Brain microvascular endothelial cell (primary cell): ENCODE measurements at regions not wholly inside any gene's neighbourhood (a gene's known extent, or its start where the extent isn't known, plus 50 kb on each side); places are given as distances from the start of the nearest gene placed in this dataset.
"Not testable (repeated sequence)": the region's sequence is repeated elsewhere in the genome, so short reads cannot be mapped to it uniquely, and the experiment has no call there.

ENCODE experiments used
- DNase-seq: peaks from one replicate; pipeline ENCODE4 v3.0.0-alpha.2; 2020
- H3K27ac ChIP-seq: fragments of 250-450 bp; sonication (Bioruptor Pico); 2 replicates; pipeline ENCODE4 v1.5.1; 2020; ENCODE audit warnings: mild to moderate bottlenecking, moderate library complexity
- H3K27me3 ChIP-seq: fragments of 250-450 bp; sonication (Bioruptor Pico); replicated peaks from 2 replicates; pipeline ENCODE4 v1.5.1; 2020; ENCODE audit warnings: mild to moderate bottlenecking
- H3K36me3 ChIP-seq: fragments of 250-450 bp; sonication (Bioruptor Pico); replicated peaks from 2 replicates; pipeline ENCODE4 v1.5.1; 2020; ENCODE audit warnings: mild to moderate bottlenecking
- H3K4me3 ChIP-seq: 2 replicates; pipeline ENCODE4 v1.5.1; 2011; ENCODE audit warnings: low read depth, mild to moderate bottlenecking, control low read depth, low read length, moderate library complexity
- in situ Hi-C: cut with HindIII; loops from 2 replicates; pipeline ENCODE4 v1.10.0; 2017; ENCODE audit warnings: low sequenced_read_pairs, low pct_ligation_motif_present
- TF ChIP-seq, protein P1 (sequence below): IDR thresholded peaks from 2 replicates; pipeline ENCODE4 v1.5.1; 2011; ENCODE audit warnings: low read depth, mild to moderate bottlenecking, moderate library complexity, low read length, control low read depth, inconsistent platforms; ENCODE audit errors: missing control alignments

DNA sequence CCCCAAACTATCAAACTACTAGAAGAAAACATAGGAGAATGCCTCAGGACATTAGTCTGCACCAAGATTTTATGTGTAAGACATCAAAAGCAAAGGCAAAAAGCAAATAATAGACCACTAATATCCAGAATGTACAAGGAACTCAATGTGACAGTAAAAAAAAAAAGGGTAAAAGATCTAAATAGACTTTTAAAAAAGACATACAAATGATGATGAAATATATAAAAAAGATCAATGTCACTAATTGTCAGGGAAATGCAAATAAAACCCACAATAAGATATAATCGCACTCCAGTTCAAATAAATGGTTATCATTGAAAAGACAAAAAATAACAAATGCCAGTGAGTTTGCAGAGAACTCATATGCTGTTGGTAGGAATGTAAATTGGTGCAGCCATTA, 118.3 kb upstream of the DUSP22 start:
- DNase-seq = no peak
- in situ Hi-C loops = no loop called here

DNA sequence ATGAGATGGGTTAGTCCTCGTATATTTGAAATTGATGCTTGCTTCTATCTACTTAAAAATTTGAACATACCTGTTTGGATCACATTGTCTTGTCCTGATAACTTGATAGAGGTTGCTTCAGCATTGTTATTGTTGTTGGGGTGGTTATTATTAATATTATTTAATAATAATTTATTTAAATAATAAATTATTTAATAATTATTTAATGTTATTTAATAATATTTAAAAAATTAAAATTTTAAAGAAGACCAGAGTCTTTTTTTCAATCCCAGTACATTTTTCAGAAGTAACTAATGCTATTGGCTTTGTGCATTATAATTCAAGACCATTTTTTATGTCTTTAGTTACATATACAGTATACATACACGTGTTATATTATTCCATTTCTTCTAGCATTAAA, 116.6 kb upstream of the DUSP22 start:
- no peaks in the 10 kb centered on the region for H3K36me3 ChIP-seq
- DNase-seq = no peak
- in situ Hi-C loops = no loop called here
- no peaks in the 10 kb centered on the region for H3K27me3 ChIP-seq
- H3K4me3 ChIP-seq = no peak overlapping the region
- TF ChIP-seq, protein P1, sequence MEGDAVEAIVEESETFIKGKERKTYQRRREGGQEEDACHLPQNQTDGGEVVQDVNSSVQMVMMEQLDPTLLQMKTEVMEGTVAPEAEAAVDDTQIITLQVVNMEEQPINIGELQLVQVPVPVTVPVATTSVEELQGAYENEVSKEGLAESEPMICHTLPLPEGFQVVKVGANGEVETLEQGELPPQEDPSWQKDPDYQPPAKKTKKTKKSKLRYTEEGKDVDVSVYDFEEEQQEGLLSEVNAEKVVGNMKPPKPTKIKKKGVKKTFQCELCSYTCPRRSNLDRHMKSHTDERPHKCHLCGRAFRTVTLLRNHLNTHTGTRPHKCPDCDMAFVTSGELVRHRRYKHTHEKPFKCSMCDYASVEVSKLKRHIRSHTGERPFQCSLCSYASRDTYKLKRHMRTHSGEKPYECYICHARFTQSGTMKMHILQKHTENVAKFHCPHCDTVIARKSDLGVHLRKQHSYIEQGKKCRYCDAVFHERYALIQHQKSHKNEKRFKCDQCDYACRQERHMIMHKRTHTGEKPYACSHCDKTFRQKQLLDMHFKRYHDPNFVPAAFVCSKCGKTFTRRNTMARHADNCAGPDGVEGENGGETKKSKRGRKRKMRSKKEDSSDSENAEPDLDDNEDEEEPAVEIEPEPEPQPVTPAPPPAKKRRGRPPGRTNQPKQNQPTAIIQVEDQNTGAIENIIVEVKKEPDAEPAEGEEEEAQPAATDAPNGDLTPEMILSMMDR = no peak
- no peak overlapping the region for H3K27ac ChIP-seq

More for the DNA sequence above, 118.3 kb upstream of the DUSP22 start:
- Histone ChIP-seq H3K27me3 (no peaks in the 10 kb centered on the region), H3K36me3 (no peaks in the 10 kb centered on the region), H3K4me3 (no peak overlapping the region), H3K27ac (no peak overlapping the region)
- TF ChIP-seq, protein P1 = no peak

DNA sequence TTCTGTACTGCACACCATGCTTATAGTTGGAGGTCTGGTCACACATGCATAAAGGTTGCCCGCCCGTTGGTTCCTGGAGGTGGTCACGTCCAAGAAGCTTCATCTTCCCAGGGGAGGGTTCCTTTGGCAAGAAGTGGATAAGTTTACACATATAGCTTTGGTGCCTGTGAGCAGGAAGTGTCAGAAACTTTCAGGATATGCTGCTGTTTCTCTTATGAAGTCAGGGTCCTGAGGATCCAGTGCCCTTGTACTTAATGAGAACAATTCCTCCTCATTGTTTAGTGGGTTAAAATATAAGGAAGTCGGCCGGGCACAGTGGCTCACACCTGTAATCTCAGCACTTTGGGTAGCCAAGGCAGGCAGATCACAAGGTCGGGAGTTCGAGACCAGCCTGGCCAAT, 115.5 kb upstream of the DUSP22 start:
- no peaks in the 10 kb centered on the region for H3K36me3 ChIP-seq
- H3K27ac ChIP-seq = no peak overlapping the region
- no peak for DNase-seq
- H3K27me3 ChIP-seq = no peaks in the 10 kb centered on the region
- no peak overlapping the region for H3K4me3 ChIP-seq
- in situ Hi-C loops = no loop called here
- TF ChIP-seq, protein P1 = no peak

DNA sequence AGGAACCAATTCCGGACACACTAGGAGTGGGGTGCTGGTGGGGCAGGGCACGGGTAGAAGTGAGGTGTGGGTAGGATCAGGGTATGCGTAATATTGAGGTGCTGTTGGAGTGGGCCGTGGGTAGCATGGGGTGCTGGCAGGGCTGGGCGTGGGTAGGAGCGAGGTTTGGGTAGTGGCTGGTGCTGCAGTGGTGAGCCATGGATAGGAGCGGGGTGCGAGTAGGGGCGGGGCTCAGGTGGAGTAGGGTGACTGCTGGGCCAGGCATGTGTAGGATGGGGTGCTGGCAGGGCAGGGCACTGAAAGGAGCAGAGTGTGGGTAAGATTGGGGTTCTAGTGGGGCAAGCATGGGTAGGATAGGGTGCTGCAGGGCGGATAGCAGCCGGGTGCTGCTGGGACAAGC, 114.2 kb upstream of the DUSP22 start:
- Histone ChIP-seq H3K27me3 (no peaks in the 10 kb centered on the region), H3K36me3 (no peaks in the 10 kb centered on the region), H3K4me3 (no peak overlapping the region), H3K27ac (no peak overlapping the region)
- TF ChIP-seq, protein P1 = no peak
- DNase-seq = no peak
- in situ Hi-C loops = no loop called here

DNA sequence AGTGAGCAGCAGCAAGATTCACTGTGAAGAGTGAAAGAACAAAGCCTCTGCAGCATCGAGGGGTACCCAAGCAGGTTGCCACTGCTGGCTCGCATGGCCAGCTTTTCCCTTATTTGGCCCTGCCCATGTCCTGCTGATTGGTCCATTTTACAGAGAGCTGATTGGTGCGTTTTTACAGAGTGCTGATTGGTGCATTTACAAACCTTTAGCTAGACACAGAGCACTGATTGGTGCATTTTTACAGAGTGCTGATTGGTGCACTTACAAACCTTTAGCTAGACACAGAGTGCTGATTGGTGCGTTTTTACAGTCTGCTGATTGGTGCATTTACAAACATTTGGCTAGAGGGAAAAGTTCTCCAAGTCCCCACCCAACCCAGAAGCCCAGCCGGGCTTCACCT, 113.4 kb upstream of the DUSP22 start:
- H3K4me3 ChIP-seq, H3K27me3 ChIP-seq, in situ Hi-C loops, DNase-seq, H3K27ac ChIP-seq, H3K36me3 ChIP-seq: not testable (repeated sequence)

DNA sequence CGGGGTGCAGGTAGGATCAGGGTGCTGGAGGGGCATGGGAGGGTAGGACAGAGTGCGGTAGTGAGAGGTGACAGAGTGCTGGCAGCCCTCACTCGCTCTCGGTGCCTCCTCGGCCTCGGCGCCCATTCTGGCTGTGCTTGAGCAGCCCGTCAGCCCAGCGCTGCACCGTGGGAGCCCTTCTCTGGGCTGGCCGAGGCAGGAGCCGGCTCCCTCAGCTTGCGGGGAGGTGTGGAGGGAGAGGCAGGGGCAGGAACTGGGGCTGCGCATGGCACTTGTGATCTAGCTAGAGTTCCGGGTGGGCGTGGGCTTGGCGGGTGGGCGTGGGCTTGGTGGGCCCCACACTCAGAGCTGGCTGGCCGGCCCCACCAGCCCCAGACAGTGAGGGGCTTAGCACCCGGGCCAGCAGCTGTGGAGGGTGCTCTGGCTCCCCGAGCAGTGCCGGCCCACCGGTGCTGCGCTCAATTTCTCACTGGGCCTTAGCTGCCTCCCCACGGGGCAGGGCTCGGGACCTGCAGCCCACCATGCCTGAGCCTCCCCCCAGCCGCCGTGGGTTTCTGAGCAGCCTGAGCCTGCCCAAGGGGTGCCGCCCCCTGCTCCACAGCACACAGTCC, 112.8 kb upstream of the DUSP22 start:
- no peak overlapping the region for H3K4me3 ChIP-seq
- in situ Hi-C loops = no loop called here

DNA sequence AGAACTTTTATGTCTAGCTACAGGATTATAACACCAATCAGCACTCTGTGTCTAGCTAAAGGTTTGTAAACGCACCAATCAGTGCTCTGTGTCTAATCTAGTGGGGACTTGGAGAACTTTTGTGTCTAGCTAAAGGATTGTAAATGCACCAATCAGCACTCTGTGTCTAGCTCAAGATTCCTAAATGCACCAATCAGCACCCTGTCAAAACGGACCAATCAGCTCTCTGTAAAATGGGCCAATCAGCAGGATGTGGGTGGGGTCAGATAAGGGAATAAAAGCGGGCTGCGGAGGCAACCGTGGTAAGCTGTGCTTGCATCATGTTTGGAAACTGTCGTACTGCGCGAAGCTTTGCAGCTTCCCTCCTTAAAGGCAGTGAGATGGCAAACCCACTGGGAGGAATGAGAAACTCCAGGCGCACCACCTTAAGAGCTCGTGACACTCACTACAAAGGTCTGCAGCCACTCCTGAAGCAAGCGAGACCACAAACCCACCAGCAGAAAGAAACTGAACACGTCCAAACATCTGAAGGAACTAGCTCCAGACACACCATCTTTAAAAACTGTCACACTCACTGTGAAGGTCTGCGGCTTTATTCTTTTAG, 112.1 kb upstream of the DUSP22 start:
- H3K27me3 ChIP-seq, DNase-seq, H3K4me3 ChIP-seq, H3K36me3 ChIP-seq, H3K27ac ChIP-seq, in situ Hi-C loops: not testable (repeated sequence)

More for the DNA sequence above, 112.8 kb upstream of the DUSP22 start:
- DNase-seq = no peak
- H3K27ac ChIP-seq = no peak overlapping the region
- TF ChIP-seq, protein P1 = no peak
- H3K36me3 ChIP-seq = no peaks in the 10 kb centered on the region
- H3K27me3 ChIP-seq = no peaks in the 10 kb centered on the region
